CD14-positive monocyte (primary cell): ENCODE measurements at regions not wholly inside any gene's neighbourhood (a gene's known extent, or its start where the extent isn't known, plus 50 kb on each side); places are given as distances from the start of the nearest gene placed in this dataset.

Source experiments
- DNase-seq, 3 donors: peaks; one replicate each; pipeline ENCODE4 v3.0.0-alpha.2; 2011 to 2022
- H2AFZ ChIP-seq: 2 replicates; pipeline ENCODE4 v1.6.0; 2012; ENCODE audit warnings: mild to moderate bottlenecking, low read depth, low read length, inconsistent platforms; ENCODE audit not compliant: insufficient read depth, poor library complexity, severe bottlenecking
- H3K27ac ChIP-seq, 2 donors: 1 replicate in 1 of 2; 2 replicates in 1 of 2; pipeline ENCODE4 v1.5.1; 2012 to 2013; ENCODE audit warnings: low read length in 2 of 2, control low read depth in 1 of 2, inconsistent platforms in 1 of 2, low read depth in 1 of 2, mild to moderate bottlenecking in 1 of 2
- H3K27me3 ChIP-seq, 2 donors: one replicate each; pipeline versions ENCODE4 v1.6.0 to v1.6.1; 2011 to 2013; ENCODE audit warnings: low read length in 2 of 2; ENCODE audit not compliant: control insufficient read depth in 2 of 2, insufficient read depth in 2 of 2
- H3K36me3 ChIP-seq, 2 donors: replicated peaks in 1 of 2; 1 replicate in 1 of 2; 2 replicates in 1 of 2; pipeline versions ENCODE4 v1.5.1 to v1.6.1; 2012 to 2013; ENCODE audit warnings: low read length in 2 of 2, control low read depth in 1 of 2, inconsistent platforms in 1 of 2, mild to moderate bottlenecking in 1 of 2; ENCODE audit not compliant: insufficient read depth in 2 of 2, control insufficient read depth in 1 of 2
- H3K4me1 ChIP-seq, 2 donors: 1 replicate in 1 of 2; 2 replicates in 1 of 2; pipeline versions ENCODE4 v1.5.1 to v1.6.1; 2012 to 2013; ENCODE audit warnings: low read length in 2 of 2, control low read depth in 1 of 2, inconsistent platforms in 1 of 2, mild to moderate bottlenecking in 1 of 2, moderate library complexity in 1 of 2; ENCODE audit not compliant: insufficient read depth in 2 of 2, control insufficient read depth in 1 of 2
- H3K4me2 ChIP-seq: replicated peaks from 2 replicates; pipeline ENCODE3; 2012; ENCODE audit warnings: low read length, moderate library complexity, mild to moderate bottlenecking; ENCODE audit not compliant: poor library complexity, severe bottlenecking; ENCODE audit errors: extremely low read depth
- H3K4me3 ChIP-seq, 3 experiments: fragments of 200-600 bp in 1 of 3; sonication (generic) in 1 of 3; replicated peaks in 1 of 3; 1 replicate in 2 of 3; 2 replicates in 1 of 3; pipeline ENCODE4 v1.5.1; 2011 to 2013; ENCODE audit warnings: low read length in 3 of 3, mild to moderate bottlenecking in 3 of 3, control low read depth in 2 of 3, low read depth in 2 of 3, inconsistent platforms in 1 of 3, moderate library complexity in 1 of 3
- H3K79me2 ChIP-seq: 2 replicates; pipeline ENCODE4 v1.6.0; 2012; ENCODE audit warnings: mild to moderate bottlenecking, control low read depth, inconsistent platforms, low read length, moderate library complexity; ENCODE audit not compliant: insufficient read depth
- H3K9ac ChIP-seq: 2 replicates; pipeline ENCODE4 v1.6.0; 2017; ENCODE audit warnings: low read length, mild to moderate bottlenecking; ENCODE audit not compliant: insufficient read depth, poor library complexity, severe bottlenecking
- H3K9me3 ChIP-seq, 2 donors: replicated peaks in 1 of 2; 1 replicate in 1 of 2; 2 replicates in 1 of 2; pipeline versions ENCODE4 v1.5.1 to v1.6.1; 2012 to 2013; ENCODE audit warnings: low read length in 2 of 2, control low read depth in 1 of 2; ENCODE audit not compliant: control insufficient read depth in 1 of 2, insufficient read depth in 1 of 2
- H4K20me1 ChIP-seq: 2 replicates; pipeline ENCODE4 v1.6.0; 2012; ENCODE audit warnings: mild to moderate bottlenecking, low read length, control low read depth, moderate library complexity; ENCODE audit not compliant: insufficient read depth
- H3K27ac Mint-ChIP-seq, 7 donors: one replicate each; pipeline ENCODE4 v1.8.0; 2020; ENCODE audit warnings: mild to moderate bottlenecking in 7 of 7, mixed read lengths in 7 of 7, moderate library complexity in 6 of 7, inconsistent platforms in 2 of 7
- H3K27me3 Mint-ChIP-seq, 3 donors: one replicate each; pipeline ENCODE4 v1.8.0; 2021 to 2022; ENCODE audit warnings: low read depth in 3 of 3, mild to moderate bottlenecking in 3 of 3, mixed read lengths in 3 of 3, moderate library complexity in 3 of 3, inconsistent platforms in 1 of 3
- H3K36me3 Mint-ChIP-seq, 2 donors: one replicate each; pipeline ENCODE4 v1.8.0; 2020; ENCODE audit warnings: mixed read lengths in 2 of 2, inconsistent platforms in 1 of 2, mild to moderate bottlenecking in 1 of 2
- H3K4me1 Mint-ChIP-seq: one replicate; pipeline ENCODE4 v1.8.0; 2020; ENCODE audit warnings: mild to moderate bottlenecking, mixed read lengths
- H3K4me3 Mint-ChIP-seq, 2 donors: one replicate each; pipeline ENCODE4 v1.8.0; 2020; ENCODE audit warnings: mild to moderate bottlenecking in 2 of 2, mixed read lengths in 2 of 2, moderate library complexity in 1 of 2
- H3K9me3 Mint-ChIP-seq, 7 donors: one replicate each; pipeline ENCODE4 v1.8.0; 2020 to 2022; ENCODE audit warnings: mixed read lengths in 7 of 7, mild to moderate bottlenecking in 6 of 7, moderate library complexity in 6 of 7, inconsistent platforms in 2 of 7
- CTCF ChIP-seq: fragments of 200-600 bp; IDR thresholded peaks from one replicate; pipeline ENCODE4 v1.8.0; 2022; ENCODE audit warnings: antibody characterized with exemption, mild to moderate bottlenecking
- WGBS: methylation state at CpG from one replicate; pipeline ENCODE4 v1.1.5; 2013; ENCODE audit warnings: missing lambda C conversion rate; ENCODE audit not compliant: insufficient coverage; 5-methylcytosine and 5-hydroxymethylcytosine counted together
- intact Hi-C, 2 donors: fragments of 100-400 bp; cut with micrococcal nuclease; formaldehyde crosslinking; loops; one replicate each; pipeline versions ENCODE4 v1.15.0 to v1.15.1; 2023

GRCh38 chr13:107767119-107767518, 448.2 kb downstream of the LIG4 start:
- no peaks in the 10 kb centered on the region for H4K20me1 ChIP-seq
- no peaks in the 10 kb centered on the region for H3K79me2 ChIP-seq
- no peak for DNase-seq
- H3K4me3 ChIP-seq = no peak overlapping the region
- H3K4me1 Mint-ChIP-seq = no peaks in the 10 kb centered on the region
- H3K4me3 Mint-ChIP-seq = no peak overlapping the region
- H3K9ac ChIP-seq = no peak overlapping the region
- H3K27me3 Mint-ChIP-seq = no peaks in the 10 kb centered on the region
- no peak overlapping the region for H3K27ac ChIP-seq
- H3K36me3 Mint-ChIP-seq = no peaks in the 10 kb centered on the region
- H3K9me3 ChIP-seq = peaks cover 0 to 3% of the 10 kb centered on the region in 2 donors
- H3K4me1 ChIP-seq = no peaks in the 10 kb centered on the region
- H3K27ac Mint-ChIP-seq = no peak overlapping the region
- H3K27me3 ChIP-seq = no peaks in the 10 kb centered on the region
- peaks cover 0 to 10% (median 2%) of the 10 kb centered on the region in 7 donors for H3K9me3 Mint-ChIP-seq
- 77% methylated on average over 2 of the region's 3 CpGs for whole genome bisulfite sequencing
- H3K4me2 ChIP-seq = no peak overlapping the region
- no peaks in the 10 kb centered on the region for H3K36me3 ChIP-seq
- H2AFZ ChIP-seq = no peak overlapping the region
- no peak for TF ChIP-seq CTCF
- intact Hi-C loops = no loop called here

GRCh38 chr13:107765724-107766401, 449.5 kb downstream of the LIG4 start:
- H3K9me3 ChIP-seq = peaks cover 0 to 7% of the 10 kb centered on the region in 2 donors
- no peaks in the 10 kb centered on the region for H3K36me3 ChIP-seq
- H3K79me2 ChIP-seq = no peaks in the 10 kb centered on the region
- no peak overlapping the region for H3K4me3 ChIP-seq
- Mint-ChIP-seq H3K9me3 (peaks cover 0 to 8% (median 3%) of the 10 kb centered on the region in 7 donors), H3K27ac (no peak overlapping the region), H3K36me3 (no peaks in the 10 kb centered on the region), H3K4me3 (no peak overlapping the region), H3K4me1 (no peaks in the 10 kb centered on the region), H3K27me3 (no peaks in the 10 kb centered on the region)
- WGBS = no CpG with 5 or more reads among the region's 6 CpGs
- TF ChIP-seq CTCF = no peak
- no peak for DNase-seq
- no peak overlapping the region for H3K9ac ChIP-seq
- H2AFZ ChIP-seq = no peak overlapping the region
- no peaks in the 10 kb centered on the region for H3K4me1 ChIP-seq
- H3K27ac ChIP-seq = no peak overlapping the region
- H3K27me3 ChIP-seq = no peaks in the 10 kb centered on the region
- intact Hi-C loops = no loop called here
- no peaks in the 10 kb centered on the region for H4K20me1 ChIP-seq
- H3K4me2 ChIP-seq = no peak overlapping the region
